ENCODE measurements at regions not wholly inside any gene's neighbourhood (a gene's known extent, or its start where the extent isn't known, plus 50 kb on each side); places are given as distances from the start of the nearest gene placed in this dataset.
A peak's percentile ranks its signal among the peaks of the same experiment; 100 is the strongest.

DNA sequence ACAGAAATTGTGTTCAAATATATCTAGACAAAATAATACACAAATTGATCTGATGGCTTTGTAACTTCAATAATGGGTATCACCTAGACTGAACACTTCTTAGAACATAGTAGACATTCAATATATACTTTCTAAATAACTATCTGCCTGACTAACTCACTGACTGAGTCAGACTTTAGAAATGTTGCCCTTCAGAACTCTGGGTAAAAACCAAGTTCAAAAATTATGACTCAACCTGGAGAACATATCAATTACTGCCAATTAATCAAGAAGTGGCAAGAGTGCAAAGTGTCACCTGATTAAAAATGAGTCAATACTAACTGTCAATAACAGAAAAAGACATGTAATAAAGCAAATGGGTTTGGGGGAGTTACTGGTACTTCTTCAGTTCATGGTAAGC, 144.6 kb upstream of the TMCO5A start (continued):
- TF ChIP-seq, protein P1, sequence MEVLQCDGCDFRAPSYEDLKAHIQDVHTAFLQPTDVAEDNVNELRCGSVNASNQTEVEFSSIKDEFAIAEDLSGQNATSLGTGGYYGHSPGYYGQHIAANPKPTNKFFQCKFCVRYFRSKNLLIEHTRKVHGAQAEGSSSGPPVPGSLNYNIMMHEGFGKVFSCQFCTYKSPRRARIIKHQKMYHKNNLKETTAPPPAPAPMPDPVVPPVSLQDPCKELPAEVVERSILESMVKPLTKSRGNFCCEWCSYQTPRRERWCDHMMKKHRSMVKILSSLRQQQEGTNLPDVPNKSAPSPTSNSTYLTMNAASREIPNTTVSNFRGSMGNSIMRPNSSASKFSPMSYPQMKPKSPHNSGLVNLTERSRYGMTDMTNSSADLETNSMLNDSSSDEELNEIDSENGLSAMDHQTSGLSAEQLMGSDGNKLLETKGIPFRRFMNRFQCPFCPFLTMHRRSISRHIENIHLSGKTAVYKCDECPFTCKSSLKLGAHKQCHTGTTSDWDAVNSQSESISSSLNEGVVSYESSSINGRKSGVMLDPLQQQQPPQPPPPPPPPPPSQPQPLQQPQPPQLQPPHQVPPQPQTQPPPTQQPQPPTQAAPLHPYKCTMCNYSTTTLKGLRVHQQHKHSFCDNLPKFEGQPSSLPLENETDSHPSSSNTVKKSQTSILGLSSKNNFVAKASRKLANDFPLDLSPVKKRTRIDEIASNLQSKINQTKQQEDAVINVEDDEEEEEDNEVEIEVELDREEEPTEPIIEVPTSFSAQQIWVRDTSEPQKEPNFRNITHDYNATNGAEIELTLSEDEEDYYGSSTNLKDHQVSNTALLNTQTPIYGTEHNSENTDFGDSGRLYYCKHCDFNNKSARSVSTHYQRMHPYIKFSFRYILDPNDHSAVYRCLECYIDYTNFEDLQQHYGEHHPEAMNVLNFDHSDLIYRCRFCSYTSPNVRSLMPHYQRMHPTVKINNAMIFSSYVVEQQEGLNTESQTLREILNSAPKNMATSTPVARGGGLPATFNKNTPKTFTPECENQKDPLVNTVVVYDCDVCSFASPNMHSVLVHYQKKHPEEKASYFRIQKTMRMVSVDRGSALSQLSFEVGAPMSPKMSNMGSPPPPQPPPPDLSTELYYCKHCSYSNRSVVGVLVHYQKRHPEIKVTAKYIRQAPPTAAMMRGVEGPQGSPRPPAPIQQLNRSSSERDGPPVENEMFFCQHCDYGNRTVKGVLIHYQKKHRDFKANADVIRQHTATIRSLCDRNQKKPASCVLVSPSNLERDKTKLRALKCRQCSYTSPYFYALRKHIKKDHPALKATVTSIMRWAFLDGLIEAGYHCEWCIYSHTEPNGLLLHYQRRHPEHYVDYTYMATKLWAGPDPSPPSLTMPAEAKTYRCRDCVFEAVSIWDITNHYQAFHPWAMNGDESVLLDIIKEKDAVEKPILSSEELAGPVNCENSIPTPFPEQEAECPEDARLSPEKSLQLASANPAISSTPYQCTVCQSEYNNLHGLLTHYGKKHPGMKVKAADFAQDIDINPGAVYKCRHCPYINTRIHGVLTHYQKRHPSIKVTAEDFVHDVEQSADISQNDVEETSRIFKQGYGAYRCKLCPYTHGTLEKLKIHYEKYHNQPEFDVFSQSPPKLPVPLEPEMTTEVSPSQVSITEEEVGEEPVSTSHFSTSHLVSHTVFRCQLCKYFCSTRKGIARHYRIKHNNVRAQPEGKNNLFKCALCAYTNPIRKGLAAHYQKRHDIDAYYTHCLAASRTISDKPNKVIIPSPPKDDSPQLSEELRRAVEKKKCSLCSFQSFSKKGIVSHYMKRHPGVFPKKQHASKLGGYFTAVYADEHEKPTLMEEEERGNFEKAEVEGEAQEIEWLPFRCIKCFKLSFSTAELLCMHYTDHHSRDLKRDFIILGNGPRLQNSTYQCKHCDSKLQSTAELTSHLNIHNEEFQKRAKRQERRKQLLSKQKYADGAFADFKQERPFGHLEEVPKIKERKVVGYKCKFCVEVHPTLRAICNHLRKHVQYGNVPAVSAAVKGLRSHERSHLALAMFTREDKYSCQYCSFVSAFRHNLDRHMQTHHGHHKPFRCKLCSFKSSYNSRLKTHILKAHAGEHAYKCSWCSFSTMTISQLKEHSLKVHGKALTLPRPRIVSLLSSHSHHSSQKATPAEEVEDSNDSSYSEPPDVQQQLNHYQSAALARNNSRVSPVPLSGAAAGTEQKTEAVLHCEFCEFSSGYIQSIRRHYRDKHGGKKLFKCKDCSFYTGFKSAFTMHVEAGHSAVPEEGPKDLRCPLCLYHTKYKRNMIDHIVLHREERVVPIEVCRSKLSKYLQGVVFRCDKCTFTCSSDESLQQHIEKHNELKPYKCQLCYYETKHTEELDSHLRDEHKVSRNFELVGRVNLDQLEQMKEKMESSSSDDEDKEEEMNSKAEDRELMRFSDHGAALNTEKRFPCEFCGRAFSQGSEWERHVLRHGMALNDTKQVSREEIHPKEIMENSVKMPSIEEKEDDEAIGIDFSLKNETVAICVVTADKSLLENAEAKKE (CRISPR knock-in tag; IDR thresholded peaks at IDR 0.05): no peak
- TF ChIP-seq, protein P2, sequence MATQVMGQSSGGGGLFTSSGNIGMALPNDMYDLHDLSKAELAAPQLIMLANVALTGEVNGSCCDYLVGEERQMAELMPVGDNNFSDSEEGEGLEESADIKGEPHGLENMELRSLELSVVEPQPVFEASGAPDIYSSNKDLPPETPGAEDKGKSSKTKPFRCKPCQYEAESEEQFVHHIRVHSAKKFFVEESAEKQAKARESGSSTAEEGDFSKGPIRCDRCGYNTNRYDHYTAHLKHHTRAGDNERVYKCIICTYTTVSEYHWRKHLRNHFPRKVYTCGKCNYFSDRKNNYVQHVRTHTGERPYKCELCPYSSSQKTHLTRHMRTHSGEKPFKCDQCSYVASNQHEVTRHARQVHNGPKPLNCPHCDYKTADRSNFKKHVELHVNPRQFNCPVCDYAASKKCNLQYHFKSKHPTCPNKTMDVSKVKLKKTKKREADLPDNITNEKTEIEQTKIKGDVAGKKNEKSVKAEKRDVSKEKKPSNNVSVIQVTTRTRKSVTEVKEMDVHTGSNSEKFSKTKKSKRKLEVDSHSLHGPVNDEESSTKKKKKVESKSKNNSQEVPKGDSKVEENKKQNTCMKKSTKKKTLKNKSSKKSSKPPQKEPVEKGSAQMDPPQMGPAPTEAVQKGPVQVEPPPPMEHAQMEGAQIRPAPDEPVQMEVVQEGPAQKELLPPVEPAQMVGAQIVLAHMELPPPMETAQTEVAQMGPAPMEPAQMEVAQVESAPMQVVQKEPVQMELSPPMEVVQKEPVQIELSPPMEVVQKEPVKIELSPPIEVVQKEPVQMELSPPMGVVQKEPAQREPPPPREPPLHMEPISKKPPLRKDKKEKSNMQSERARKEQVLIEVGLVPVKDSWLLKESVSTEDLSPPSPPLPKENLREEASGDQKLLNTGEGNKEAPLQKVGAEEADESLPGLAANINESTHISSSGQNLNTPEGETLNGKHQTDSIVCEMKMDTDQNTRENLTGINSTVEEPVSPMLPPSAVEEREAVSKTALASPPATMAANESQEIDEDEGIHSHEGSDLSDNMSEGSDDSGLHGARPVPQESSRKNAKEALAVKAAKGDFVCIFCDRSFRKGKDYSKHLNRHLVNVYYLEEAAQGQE (IDR thresholded peaks at IDR 0.05; ENCODE audit: unreplicated experiment): no peak

DNA sequence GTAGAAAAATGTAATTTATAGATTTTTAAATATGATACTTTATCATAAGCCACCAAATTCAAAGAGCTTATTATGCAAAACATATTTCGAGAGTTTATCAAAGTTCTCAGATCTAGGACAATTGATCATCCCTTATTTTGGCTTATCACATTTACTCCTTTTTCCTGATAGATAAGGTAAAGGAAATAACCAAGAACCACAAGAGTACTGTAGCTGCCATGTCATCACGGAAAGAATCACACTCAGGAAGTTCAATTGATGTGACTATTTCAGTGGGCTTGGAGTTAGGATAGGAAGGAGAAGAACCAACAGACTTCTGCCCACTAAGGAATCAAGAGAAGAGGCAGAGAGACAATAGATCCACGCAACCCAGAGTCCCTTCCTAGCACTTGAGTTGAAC, 142.7 kb upstream of the TMCO5A start:
- Mint-ChIP-seq H3K36me3 (ENCODE audit: low read depth) (no peaks in the 10 kb centered on the region), H3K4me1 (peaks cover 12% of the 10 kb centered on the region), H3K27ac (no peak overlapping the region), H3K4me3 (no peak overlapping the region), H3K9me3 (no peaks in the 10 kb centered on the region; the same call in 2 of the 3 replicates), H3K27me3 (ENCODE audit: insufficient read depth, low read depth, poor library complexity) (peaks cover 3% of the 10 kb centered on the region)
- DNase-seq (ENCODE audit: low spot score) (no peak), ATAC-seq (no peak)
- Histone ChIP-seq H3K79me2 (replicated peaks; ENCODE audit: insufficient read depth) (no peaks in the 10 kb centered on the region), H3K4me3 (no peak overlapping the region), H2AFZ (peak overlapping the region; percentile 4; the same call in 1 of the 2 replicates), H3K9me2 (ENCODE audit: insufficient read depth) (no peaks in the 10 kb centered on the region; the same call in 1 of the 2 replicates), H4K20me1 (replicated peaks; ENCODE audit: insufficient read depth) (no peaks in the 10 kb centered on the region), H3K4me1 (ENCODE audit: insufficient read depth) (peaks cover 21% of the 10 kb centered on the region), H3K36me3 (ENCODE audit: insufficient read depth) (no peaks in the 10 kb centered on the region), H3F3A (replicated peaks; ENCODE audit: low read depth) (no peaks in the 10 kb centered on the region), H3K27me3 (ENCODE audit: insufficient read depth) (no peaks in the 10 kb centered on the region), H3K27ac (ENCODE audit: low read depth) (no peak overlapping the region), H3K4me2 (no peak overlapping the region)
- no peak for TF ChIP-seq NANOG (IDR thresholded peaks at IDR 0.05; ENCODE audit: borderline replicate concordance)
- no peak for TF ChIP-seq EZH2phosphoT487 (IDR thresholded peaks at IDR 0.05; ENCODE audit: unreplicated experiment)
- TF ChIP-seq ZNF331 (CRISPR knock-in tag; IDR thresholded peaks at IDR 0.05; ENCODE audit: low read depth): no peak
- no peak for TF ChIP-seq JUNB (IDR thresholded peaks at IDR 0.05; ENCODE audit: unreplicated experiment)
- TF ChIP-seq CREB1 (CRISPR knock-in tag; IDR thresholded peaks at IDR 0.05; ENCODE audit: low read depth): no peak
- TF ChIP-seq EZH2 (IDR thresholded peaks at IDR 0.05; ENCODE audit: low read depth, unreplicated experiment): no peak
- no peak for TF ChIP-seq STAT1 (IDR thresholded peaks at IDR 0.05; ENCODE audit: unreplicated experiment)
- TF ChIP-seq, protein P2 (IDR thresholded peaks at IDR 0.05; ENCODE audit: unreplicated experiment): no peak
- no peak for TF ChIP-seq POLR2AphosphoS5 (IDR thresholded peaks at IDR 0.05; ENCODE audit: low read depth)
- no peak for TF ChIP-seq ZNF114 (CRISPR knock-in tag; IDR thresholded peaks at IDR 0.05)

Measured in GM23338 (cell line).